ENCODE measurements at regions not wholly inside any gene's neighbourhood (a gene's known extent, or its start where the extent isn't known, plus 50 kb on each side); places are given as distances from the start of the nearest gene placed in this dataset.

GRCh38 chr4:123997776-123998449 lies 601.3 kb downstream of the SPRY1 start:
- TF ChIP-seq CTCF (conservative IDR thresholded peaks at IDR 0.05 in 1 of 2, IDR thresholded peaks at IDR 0.05 in 1 of 2; ENCODE audit: low read depth in 1 of 2, low read length in 2 of 2) (no peak), EZH2 (IDR thresholded peaks at IDR 0.05; ENCODE audit: low read length, missing control alignments) (no peak)

All from fibroblast of lung (primary cell).